Neural progenitor cell (in vitro differentiated cells): ENCODE measurements at regions not wholly inside any gene's neighbourhood (a gene's known extent, or its start where the extent isn't known, plus 50 kb on each side); places are given as distances from the start of the nearest gene placed in this dataset.

Source experiments
- CTCF ChIP-seq: fragments of 200-600 bp; sonication (generic); IDR thresholded peaks from 2 replicates; pipeline ENCODE4 v1.5.1; 2017; ENCODE audit warnings: antibody characterized with exemption, mild to moderate bottlenecking
- EZH2 ChIP-seq: fragments of 200-600 bp; sonication (generic); IDR thresholded peaks from 2 replicates; pipeline ENCODE4 v1.6.1; 2017; ENCODE audit warnings: antibody characterized with exemption, mild to moderate bottlenecking, moderate library complexity
- EZH2phosphoT487 ChIP-seq: fragments of 200-600 bp; sonication (generic); IDR thresholded peaks from 2 replicates; pipeline ENCODE4 v1.6.1; 2017; ENCODE audit warnings: antibody characterized with exemption

- no peak for TF ChIP-seq CTCF
- no peak for TF ChIP-seq EZH2phosphoT487
- no peak for TF ChIP-seq EZH2
Observed at GRCh38 chr13:57253551-57253950, 86.6 kb downstream of the PRR20E start.
